Type B pancreatic cell (in vitro differentiated cells): ENCODE measurements at regions not wholly inside any gene's neighbourhood (a gene's known extent, or its start where the extent isn't known, plus 50 kb on each side); places are given as distances from the start of the nearest gene placed in this dataset.
"Not testable (repeated sequence)": the region's sequence is repeated elsewhere in the genome, so short reads cannot be mapped to it uniquely, and the experiment has no call there.

Experiments used
- DNase-seq: peaks from one replicate; pipeline ENCODE4 v3.0.0; 2021; ENCODE audit warnings: mixed read lengths; ENCODE audit not compliant: unreplicated experiment; ENCODE audit errors: extremely low spot score
- H3K27ac Mint-ChIP-seq: 2 replicates; pipeline ENCODE4 v1.8.0; 2021; ENCODE audit warnings: mild to moderate bottlenecking, mixed read lengths
- H3K27me3 Mint-ChIP-seq: 2 replicates; pipeline ENCODE4 v1.8.0; 2021; ENCODE audit warnings: mixed read lengths
- H3K36me3 Mint-ChIP-seq: 2 replicates; pipeline ENCODE4 v1.8.0; 2021; ENCODE audit warnings: mixed read lengths
- H3K4me1 Mint-ChIP-seq: one replicate; pipeline ENCODE4 v1.8.0; 2021; ENCODE audit warnings: mixed read lengths; ENCODE audit not compliant: unreplicated experiment
- H3K4me3 Mint-ChIP-seq: 2 replicates; pipeline ENCODE4 v1.8.0; 2021; ENCODE audit warnings: mild to moderate bottlenecking, mixed read lengths
- H3K9me3 Mint-ChIP-seq: 2 replicates; pipeline ENCODE4 v1.8.0; 2021; ENCODE audit warnings: mixed read lengths
- TF ChIP-seq, protein P1 (sequence below): fragments of 200-600 bp; sonication (generic); conservative IDR thresholded peaks from 2 replicates; pipeline ENCODE4 v1.5.0; 2021; ENCODE audit warnings: antibody characterized with exemption, mild to moderate bottlenecking

DNA sequence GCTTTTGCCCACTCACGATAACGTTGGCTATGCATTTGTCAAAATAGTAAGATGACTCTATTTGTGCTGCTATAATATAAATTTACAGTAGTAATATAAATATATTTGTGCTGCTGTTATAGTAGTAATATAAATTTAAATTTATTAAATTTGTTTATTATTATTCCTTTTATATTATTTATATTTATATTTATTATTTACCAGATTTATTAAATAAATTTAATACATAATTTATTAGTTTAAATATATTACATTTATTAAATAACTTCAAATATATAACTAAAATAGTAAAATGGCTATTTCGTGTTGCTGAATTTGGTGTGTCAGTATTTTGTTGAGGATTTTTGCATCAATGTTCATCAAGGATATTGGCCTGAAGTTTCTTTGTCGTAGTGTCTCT lies 246.5 kb upstream of the FGF16 start:
- no peaks in the 10 kb centered on the region for H3K9me3 Mint-ChIP-seq
- no peaks in the 10 kb centered on the region for H3K4me1 Mint-ChIP-seq
- H3K4me3 Mint-ChIP-seq = no peak overlapping the region
- no peak overlapping the region for H3K27ac Mint-ChIP-seq
- H3K36me3 Mint-ChIP-seq = no peaks in the 10 kb centered on the region
- no peaks in the 10 kb centered on the region for H3K27me3 Mint-ChIP-seq
- DNase-seq = no peak
- TF ChIP-seq, protein P1, sequence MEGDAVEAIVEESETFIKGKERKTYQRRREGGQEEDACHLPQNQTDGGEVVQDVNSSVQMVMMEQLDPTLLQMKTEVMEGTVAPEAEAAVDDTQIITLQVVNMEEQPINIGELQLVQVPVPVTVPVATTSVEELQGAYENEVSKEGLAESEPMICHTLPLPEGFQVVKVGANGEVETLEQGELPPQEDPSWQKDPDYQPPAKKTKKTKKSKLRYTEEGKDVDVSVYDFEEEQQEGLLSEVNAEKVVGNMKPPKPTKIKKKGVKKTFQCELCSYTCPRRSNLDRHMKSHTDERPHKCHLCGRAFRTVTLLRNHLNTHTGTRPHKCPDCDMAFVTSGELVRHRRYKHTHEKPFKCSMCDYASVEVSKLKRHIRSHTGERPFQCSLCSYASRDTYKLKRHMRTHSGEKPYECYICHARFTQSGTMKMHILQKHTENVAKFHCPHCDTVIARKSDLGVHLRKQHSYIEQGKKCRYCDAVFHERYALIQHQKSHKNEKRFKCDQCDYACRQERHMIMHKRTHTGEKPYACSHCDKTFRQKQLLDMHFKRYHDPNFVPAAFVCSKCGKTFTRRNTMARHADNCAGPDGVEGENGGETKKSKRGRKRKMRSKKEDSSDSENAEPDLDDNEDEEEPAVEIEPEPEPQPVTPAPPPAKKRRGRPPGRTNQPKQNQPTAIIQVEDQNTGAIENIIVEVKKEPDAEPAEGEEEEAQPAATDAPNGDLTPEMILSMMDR = no peak

- no peaks in the 10 kb centered on the region for H3K4me1 Mint-ChIP-seq
- peaks cover 10% of the 10 kb centered on the region for H3K9me3 Mint-ChIP-seq
- TF ChIP-seq, protein P1 = no peak
- no peak for DNase-seq
- H3K27ac Mint-ChIP-seq = no peak overlapping the region
- no peak overlapping the region for H3K4me3 Mint-ChIP-seq
- no peaks in the 10 kb centered on the region for H3K27me3 Mint-ChIP-seq
- no peaks in the 10 kb centered on the region for H3K36me3 Mint-ChIP-seq
Measured at GRCh38 chrX:77223046-77223445, 224.1 kb upstream of the FGF16 start.

DNA sequence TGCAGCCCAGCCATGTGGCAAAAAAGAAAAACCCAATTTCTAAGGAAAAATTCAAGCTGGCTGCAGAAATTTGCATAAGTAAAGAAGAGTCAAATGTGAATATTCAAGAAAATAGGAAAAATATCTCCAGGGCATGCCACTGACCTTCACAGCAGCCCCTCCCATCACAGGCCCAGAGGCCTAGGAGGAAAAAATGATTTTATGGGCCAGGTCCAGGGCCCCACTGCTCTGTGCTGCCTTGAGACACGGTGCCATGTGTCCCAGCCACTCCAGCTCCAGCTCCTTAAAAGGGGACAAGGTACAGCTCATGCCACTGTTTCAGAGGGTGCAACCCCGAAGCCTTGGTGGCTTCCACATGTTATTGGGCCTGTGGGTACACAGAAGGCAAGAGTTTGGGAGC lies 182.7 kb upstream of the FGF16 start:
- no peak for DNase-seq
- Mint-ChIP-seq H3K4me3 (no peak overlapping the region), H3K27ac (no peak overlapping the region), H3K9me3 (peaks cover 12% of the 10 kb centered on the region), H3K36me3 (no peaks in the 10 kb centered on the region), H3K27me3 (no peaks in the 10 kb centered on the region), H3K4me1 (no peaks in the 10 kb centered on the region)
- TF ChIP-seq, protein P1 = no peak

- Mint-ChIP-seq H3K9me3 (no peaks in the 10 kb centered on the region), H3K27ac (no peak overlapping the region), H3K4me3 (no peak overlapping the region), H3K36me3 (no peaks in the 10 kb centered on the region), H3K4me1 (no peaks in the 10 kb centered on the region), H3K27me3 (no peaks in the 10 kb centered on the region)
- TF ChIP-seq, protein P1 = no peak
- no peak for DNase-seq
Measured at GRCh38 chrX:77275392-77275791, 171.8 kb upstream of the FGF16 start.

GRCh38 chrX:77276742-77277141 lies 170.4 kb upstream of the FGF16 start:
- Mint-ChIP-seq H3K9me3 (peaks cover 7% of the 10 kb centered on the region), H3K4me3 (no peak overlapping the region), H3K4me1 (no peaks in the 10 kb centered on the region), H3K36me3 (no peaks in the 10 kb centered on the region), H3K27me3 (no peaks in the 10 kb centered on the region), H3K27ac (no peak overlapping the region)
- DNase-seq = no peak
- TF ChIP-seq, protein P1 = no peak

GRCh38 chrX:77277911-77278310 lies 169.3 kb upstream of the FGF16 start:
- H3K27ac Mint-ChIP-seq = no peak overlapping the region
- no peaks in the 10 kb centered on the region for H3K4me1 Mint-ChIP-seq
- no peak for DNase-seq
- peaks cover 7% of the 10 kb centered on the region for H3K9me3 Mint-ChIP-seq
- H3K36me3 Mint-ChIP-seq = no peaks in the 10 kb centered on the region
- H3K4me3 Mint-ChIP-seq = no peak overlapping the region
- H3K27me3 Mint-ChIP-seq = no peaks in the 10 kb centered on the region
- TF ChIP-seq, protein P1 = no peak

- not testable (repeated sequence) for H3K27me3 Mint-ChIP-seq, DNase-seq, H3K4me1 Mint-ChIP-seq, H3K4me3 Mint-ChIP-seq, H3K27ac Mint-ChIP-seq, H3K36me3 Mint-ChIP-seq
- H3K9me3 Mint-ChIP-seq = peaks cover 12% of the 10 kb centered on the region
Measured at GRCh38 chrX:77279373-77279772, 167.8 kb upstream of the FGF16 start.
